HG02884 (cell line): ENCODE measurements at regions not wholly inside any gene's neighbourhood (a gene's known extent, or its start where the extent isn't known, plus 50 kb on each side); places are given as distances from the start of the nearest gene placed in this dataset.

Experiments used
- ATAC-seq: cut with Tn5 transposase; IDR thresholded peaks from one replicate; pipeline ENCODE4 v1.9.1; 2021; ENCODE audit warnings: mild to moderate bottlenecking, moderate library complexity; ENCODE audit not compliant: unreplicated experiment

GRCh38 chr2:11097854-11098387, 57.3 kb upstream of the SLC66A3 start:
- no peak for ATAC-seq

DNA sequence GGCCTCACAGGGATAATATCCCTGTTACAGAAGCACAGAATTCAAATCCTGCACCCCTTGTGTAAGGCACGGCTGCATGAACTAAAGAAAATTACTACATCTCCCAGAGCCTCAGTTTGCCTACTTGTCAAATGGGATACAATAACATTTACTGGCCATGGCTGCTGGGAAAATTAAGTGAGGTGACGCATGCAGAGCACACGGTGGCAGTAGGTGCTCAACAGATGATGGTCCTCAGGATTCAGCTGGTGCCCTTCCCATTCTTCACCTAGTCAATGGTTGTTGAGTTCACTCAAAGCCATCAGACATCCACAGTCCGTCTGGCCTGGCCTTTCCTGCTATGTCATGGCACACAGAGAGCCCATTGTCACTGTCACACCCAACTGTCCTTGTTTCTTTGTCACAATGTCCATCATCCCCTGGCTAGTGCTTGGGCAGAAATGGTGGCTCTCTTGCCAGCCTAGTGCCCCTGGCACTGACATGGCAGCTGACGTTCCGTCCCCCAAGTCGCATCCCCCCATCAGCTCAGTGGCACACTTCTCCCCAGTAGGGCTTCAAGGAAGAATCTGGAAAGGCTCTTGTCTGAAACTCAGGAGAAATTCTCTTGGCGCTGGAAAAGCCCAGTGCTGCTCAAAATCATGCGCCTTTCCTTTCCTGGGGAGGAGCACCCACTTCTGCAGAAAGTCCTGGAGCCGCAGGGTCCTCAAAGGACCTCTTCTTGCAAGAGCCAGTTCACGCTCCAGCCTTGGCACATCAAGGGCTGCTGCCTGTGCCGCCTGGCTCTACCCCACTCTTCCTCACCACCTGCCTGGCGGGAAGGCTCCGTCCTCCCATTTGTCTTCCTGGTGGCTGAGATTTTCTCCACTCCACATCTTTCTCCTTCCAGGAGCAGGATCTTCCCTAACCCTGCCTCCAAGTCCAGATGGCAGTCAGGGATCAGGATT, 55.9 kb upstream of the SLC66A3 start:
- ATAC-seq = no peak

DNA sequence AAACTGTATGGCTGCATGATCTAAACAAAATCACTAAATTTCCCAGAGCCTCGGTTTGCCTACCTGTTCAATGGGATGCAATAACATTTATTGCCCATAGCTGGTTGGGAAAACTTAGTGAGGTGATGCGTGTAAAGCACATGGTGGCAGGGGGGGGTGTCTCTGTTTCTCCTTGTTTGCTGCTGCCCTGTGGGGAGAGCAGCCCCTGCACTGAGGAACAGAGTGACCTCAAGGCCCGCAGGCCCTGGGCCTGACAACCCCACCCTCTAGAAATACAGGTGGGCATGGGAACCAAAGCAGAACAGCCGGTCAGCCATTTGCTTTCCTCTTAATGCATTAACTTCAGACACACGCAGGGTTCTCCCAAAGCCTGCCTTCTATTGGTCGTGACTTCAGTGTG, 55.1 kb upstream of the SLC66A3 start:
- ATAC-seq = no peak

- no peak for ATAC-seq
Observed at GRCh38 chr2:11100976-11101375, 54.3 kb upstream of the SLC66A3 start.

- no peak for ATAC-seq
Observed at GRCh38 chr2:11101430-11101829, 53.8 kb upstream of the SLC66A3 start.

- ATAC-seq = no peak
Observed at GRCh38 chr2:11102466-11102865, 52.8 kb upstream of the SLC66A3 start.

DNA sequence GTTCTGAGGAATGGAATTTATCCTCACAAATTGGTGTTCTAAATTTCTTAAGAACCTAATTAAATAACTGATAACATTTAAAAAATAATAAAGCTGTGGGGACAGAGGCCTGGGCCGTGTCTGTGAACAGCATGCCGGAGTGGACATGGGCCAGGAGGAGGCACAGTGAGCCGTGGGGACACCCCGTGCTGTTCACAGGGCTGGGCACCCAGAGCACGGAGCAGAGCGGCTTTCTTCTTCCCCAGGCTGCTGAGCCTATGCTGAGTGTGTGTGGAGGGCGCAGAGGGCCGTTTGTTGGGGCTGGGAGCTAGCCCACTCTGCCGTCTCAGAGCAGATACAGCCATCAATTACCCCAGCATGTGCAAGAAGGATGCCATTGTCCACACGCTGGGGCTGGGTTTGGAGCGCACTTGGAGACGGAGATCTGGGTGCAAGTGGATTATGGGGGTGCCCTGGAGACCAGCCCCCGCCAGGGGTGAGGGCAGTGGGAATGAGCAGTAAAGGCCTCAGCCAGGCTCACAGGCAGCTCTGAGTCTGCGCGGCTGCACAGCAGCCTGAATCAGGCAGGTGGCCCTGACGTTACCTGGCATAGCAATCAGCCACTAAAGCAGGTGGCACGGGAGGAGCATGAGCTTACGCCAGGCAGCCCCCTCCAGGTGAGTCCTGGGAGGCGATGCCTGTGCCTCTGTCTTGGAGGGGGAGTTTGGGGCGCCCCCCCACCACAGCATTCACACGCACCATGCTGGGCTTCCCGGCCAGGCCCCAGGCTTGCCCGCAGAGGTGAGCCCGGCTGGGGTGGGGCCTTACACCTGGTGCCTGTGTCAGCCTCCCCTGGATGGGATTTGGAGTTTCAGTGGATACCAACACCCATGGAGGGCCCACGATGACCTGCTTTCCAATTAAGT, 52.1 kb upstream of the SLC66A3 start:
- ATAC-seq = no peak

DNA sequence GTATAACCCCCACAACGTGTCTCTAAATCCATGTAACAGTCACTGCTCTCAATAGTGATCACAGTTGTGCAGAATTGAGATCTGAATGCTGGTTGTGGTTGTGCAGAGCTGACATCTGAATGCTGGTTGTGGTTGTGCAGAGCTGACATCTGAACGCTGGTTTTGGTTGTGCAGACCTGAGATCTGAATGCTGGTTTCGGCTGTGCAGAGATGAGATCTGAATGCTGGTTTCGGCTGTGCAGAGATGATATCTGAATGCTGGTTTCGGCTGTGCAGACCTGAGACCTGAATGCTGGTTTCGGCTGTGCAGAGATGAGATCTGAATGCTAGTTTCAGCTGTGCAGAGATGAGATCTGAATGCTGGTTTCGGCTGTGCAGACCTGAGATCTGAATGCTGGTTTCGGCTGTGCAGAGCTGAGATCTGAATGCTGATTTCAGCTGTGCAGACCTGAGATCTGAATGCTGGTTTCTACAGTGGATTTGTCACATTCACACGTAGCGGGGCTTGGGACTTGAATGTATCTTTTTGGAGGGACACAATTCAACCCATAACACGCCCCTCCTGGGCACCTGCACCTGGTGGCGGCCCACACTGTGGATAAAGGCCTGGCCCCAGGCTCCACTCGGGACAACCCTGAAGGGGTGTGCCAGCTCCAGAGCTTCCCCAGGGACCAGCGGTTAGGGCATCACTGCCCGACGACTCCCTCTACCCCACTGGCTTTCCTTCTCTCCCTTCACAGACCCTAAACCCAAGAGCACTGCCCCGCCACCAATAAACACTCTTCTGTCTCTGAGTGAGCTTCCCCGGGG, 51.1 kb upstream of the SLC66A3 start:
- no peak for ATAC-seq

DNA sequence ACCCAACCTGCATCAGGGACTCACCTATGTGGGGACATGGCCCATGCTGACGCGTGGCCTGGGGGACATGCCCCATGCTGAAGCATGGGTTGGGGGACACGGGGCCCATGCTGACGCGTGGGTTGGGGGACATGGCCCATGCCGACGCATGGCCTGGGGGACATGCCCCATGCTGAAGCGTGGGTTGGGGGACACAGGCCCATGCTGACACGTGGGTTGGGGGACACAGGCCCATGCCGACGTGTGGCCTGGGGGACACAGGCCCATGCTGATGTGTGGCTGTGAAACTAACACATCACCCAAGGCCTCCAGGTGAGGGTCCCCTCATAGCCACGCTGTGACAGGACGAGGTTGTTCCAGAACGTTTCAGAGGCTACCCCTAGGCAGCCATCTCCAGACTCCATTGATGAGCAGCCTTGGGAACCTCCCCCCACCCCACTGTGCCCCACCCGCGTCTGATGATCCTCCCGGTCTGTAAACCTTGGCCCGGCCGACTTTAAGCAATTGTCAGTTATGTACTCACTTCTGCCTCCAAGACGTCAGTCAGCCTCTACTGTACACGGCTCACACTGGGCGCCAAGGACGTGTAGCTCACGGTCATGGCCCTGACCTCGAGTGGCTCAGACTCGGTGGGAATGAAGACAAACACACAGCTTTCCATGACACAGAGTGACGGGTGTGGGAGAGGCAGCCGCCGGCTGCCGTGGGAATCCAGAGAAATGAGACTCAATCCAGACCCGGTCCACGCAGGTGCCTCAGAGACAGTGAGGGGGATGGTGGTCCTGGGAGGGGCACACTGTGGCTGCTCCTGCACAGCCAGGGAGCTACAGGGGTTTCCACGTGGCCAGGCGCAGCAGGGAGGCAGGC, 50.2 kb upstream of the SLC66A3 start:
- no peak for ATAC-seq
